Heart right ventricle (tissue), 16 donors: ENCODE measurements at regions not wholly inside any gene's neighbourhood (a gene's known extent, or its start where the extent isn't known, plus 50 kb on each side); places are given as distances from the start of the nearest gene placed in this dataset.
"Not testable (repeated sequence)": the region's sequence is repeated elsewhere in the genome, so short reads cannot be mapped to it uniquely, and the experiment has no call there.

Experiments
- ATAC-seq, 8 donors: fragments of 200-7000 bp; cut with Tn5 transposase; one replicate each; pipeline ENCODE4 v1.9.1; 2020; ENCODE audit warnings: mild to moderate bottlenecking in 8 of 8, moderate library complexity in 8 of 8, moderate number of reproducible peaks in 1 of 8
- DNase-seq, 2 donors: peaks; one replicate each; pipeline ENCODE4 v3.0.0-alpha.2; 2020
- H3K27ac ChIP-seq, 10 donors: fragments of 200-600 bp; sonication (generic) in 2 of 10; one replicate each; pipeline versions ENCODE4 v1.5.0 to v1.8.0; 2020 to 2022; ENCODE audit warnings: mild to moderate bottlenecking in 3 of 10
- H3K27me3 ChIP-seq, 7 donors: fragments of 200-600 bp; one replicate each; pipeline ENCODE4 v1.8.0; 2021 to 2022; ENCODE audit warnings: mild to moderate bottlenecking in 2 of 7
- H3K36me3 ChIP-seq, 9 donors: fragments of 200-600 bp; sonication (generic) in 1 of 9; one replicate each; pipeline versions ENCODE4 v1.5.0 to v1.8.0; 2020 to 2022; ENCODE audit warnings: mild to moderate bottlenecking in 2 of 9
- H3K4me1 ChIP-seq, 9 donors: fragments of 200-600 bp; sonication (generic) in 1 of 9; one replicate each; pipeline versions ENCODE4 v1.5.0 to v1.8.0; 2020 to 2022; ENCODE audit warnings: mild to moderate bottlenecking in 4 of 9
- H3K4me3 ChIP-seq, 10 donors: fragments of 200-600 bp; sonication (generic) in 2 of 10; one replicate each; pipeline versions ENCODE4 v1.5.0 to v1.8.0; 2020 to 2022; ENCODE audit warnings: mild to moderate bottlenecking in 7 of 10, moderate library complexity in 2 of 10
- H3K9me3 ChIP-seq, 11 donors: fragments of 200-600 bp in 10 of 11; sonication (generic) in 2 of 11; one replicate each; pipeline versions ENCODE4 v1.5.0 to v1.8.0; 2013 to 2022; ENCODE audit warnings: mild to moderate bottlenecking in 2 of 11, control low read depth in 1 of 11, moderate library complexity in 1 of 11
- CTCF ChIP-seq, 9 donors: fragments of 200-600 bp; sonication (generic) in 2 of 9; IDR thresholded peaks; one replicate each; pipeline versions ENCODE4 v1.5.0 to v1.8.0; 2021 to 2022; ENCODE audit warnings: antibody characterized with exemption in 9 of 9, mild to moderate bottlenecking in 5 of 9, moderate library complexity in 1 of 9
- WGBS, 2 donors: extraction: QIAGEN DNeasy Blood & Tissue Kit; methylation state at CpG; one replicate each; pipeline ENCODE4 v1.1.7; 2013; ENCODE audit warnings: inconsistent platforms in 1 of 2; 5-methylcytosine and 5-hydroxymethylcytosine counted together
- intact Hi-C, 10 donors: fragments of 100-400 bp; cut with DNase I; formaldehyde crosslinking; loops; one replicate each; pipeline versions ENCODE4 v1.11.1 to v1.14.2; 2022
- donor health status: Arrhythmogenic right ventricular cardiomyopathy.
- donor health status: ischemic (EF 13 %, LVEDD 7.1; RV severe dilation, severe dysfunction).
- donor health status: healthy with polysubstance abuse.
- donor health status: DM: no; HTN: yes; CAD: no.
- donor health status: DM: no; HTN: no; CAD: no.
- donor health status: ischemic (EF 25% LVEDD 6.9; RV normal size, moderate dysfunction).
- donor health status: ischemic (EF 25% LVEDD 5.7; RV mildly dilated, moderate dysfunction).
- donor health status: healthy.
- donor health status: DM: yes; HTN: yes; CAD: no.
- donor health status: Ischemic cardiomyopathy.
- donor health status: ischemic (EF 35%, LVEDD 5.7; RV mildly dilated, moderate dysfunction).
- donor health status: nonischemic (EF 11% LVEDD 7.7; RV severe dilation, severe dysfunction).
- donor health status: DM: yes; HTN: yes; CAD: no.
- donor health status: PGD.
- donor health status: ischemic (EF 29% LVEDD 5.4; RV normal size, mild dysfunction).
- donor health status: nonischemic (EF 23%, LVEDD 6.1; RV moderate dilation, normal function).

DNA sequence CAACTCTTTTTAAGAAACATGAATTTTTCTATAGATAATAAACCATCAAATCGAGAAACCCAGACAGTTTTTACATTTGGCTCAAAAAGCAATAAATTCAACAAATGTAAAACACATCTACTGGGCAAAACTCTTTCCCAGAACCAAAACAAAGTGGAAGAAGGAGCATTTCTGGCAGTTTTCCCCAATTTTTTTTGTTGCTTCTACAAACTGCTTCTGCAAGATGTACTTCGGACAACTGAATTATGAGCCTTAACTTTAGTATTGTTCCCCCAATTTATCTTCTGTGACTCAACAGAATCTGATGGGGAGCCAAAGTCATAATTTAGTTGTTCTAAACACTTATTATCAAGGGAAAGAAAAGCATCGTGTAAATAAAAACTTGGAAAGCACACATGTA is 1047.2 kb downstream of the CDH11 start:
- H3K27ac ChIP-seq, result no peak overlapping the region
- no peaks in the 10 kb centered on the region for H3K27me3 ChIP-seq
- no peak overlapping the region for H3K4me3 ChIP-seq
- DNase-seq (no peak), ATAC-seq (no peak)
- no peaks in the 10 kb centered on the region for H3K36me3 ChIP-seq
- 59 to 69% methylated on average over 3 of the region's 3 CpGs for WGBS, 2 donors
- H3K9me3 ChIP-seq, result no peaks in the 10 kb centered on the region
- intact Hi-C loops, result no loop called here
- no peak for TF ChIP-seq CTCF (IDR thresholded peaks at IDR 0.05)
- no peaks in the 10 kb centered on the region for H3K4me1 ChIP-seq

GRCh38 chr16:64072131-64072730 is 1049.6 kb downstream of the CDH11 start:
- H3K27ac ChIP-seq, ATAC-seq, intact Hi-C loops, H3K4me1 ChIP-seq, H3K9me3 ChIP-seq, H3K4me3 ChIP-seq, H3K27me3 ChIP-seq, H3K36me3 ChIP-seq, DNase-seq: not testable (repeated sequence)
- 95 to 98% methylated on average over 32 to 34 of the region's 34 CpGs for WGBS, 2 donors

DNA sequence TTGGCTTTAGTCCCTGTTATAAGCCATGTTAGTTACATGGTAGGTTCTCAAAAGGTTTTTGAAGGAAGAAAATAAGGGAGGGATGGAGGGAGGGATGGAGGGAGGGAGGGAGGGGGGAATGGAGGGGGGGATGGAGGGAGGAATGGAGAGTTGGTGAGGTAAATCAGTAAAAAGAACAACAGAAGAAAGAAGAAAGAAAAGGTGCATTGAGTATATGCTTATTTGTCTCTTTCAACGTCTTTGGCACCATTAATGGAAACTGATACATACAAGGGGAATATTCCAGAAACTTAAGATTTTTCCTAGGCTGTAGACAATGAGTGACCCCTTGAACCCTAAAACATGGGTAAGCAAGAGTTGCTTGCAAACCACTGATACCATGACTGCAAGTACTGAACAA is 1056.3 kb downstream of the CDH11 start:
- Histone ChIP-seq H3K27ac (no peak overlapping the region), H3K9me3 (peaks cover 0 to 3% (median 0%) of the 10 kb centered on the region in 11 donors), H3K4me1 (no peaks in the 10 kb centered on the region), H3K36me3 (no peaks in the 10 kb centered on the region), H3K27me3 (no peaks in the 10 kb centered on the region), H3K4me3 (no peak overlapping the region)
- no peak for DNase-seq
- intact Hi-C loops, result no loop called here
- no peak for TF ChIP-seq CTCF (IDR thresholded peaks at IDR 0.05)
- ATAC-seq, result no peak
- WGBS, 2 donors, result 80 to 91% methylated on average over 1 of the region's 1 CpG

- no peaks in the 10 kb centered on the region for H3K9me3 ChIP-seq
- no peak overlapping the region for H3K27ac ChIP-seq
- no peak overlapping the region for H3K4me3 ChIP-seq
- TF ChIP-seq CTCF (IDR thresholded peaks at IDR 0.05), result no peak
- H3K4me1 ChIP-seq, result no peaks in the 10 kb centered on the region
- no peak for ATAC-seq
- DNase-seq, result no peak
- 93 to 97% methylated on average over 1 of the region's 1 CpG for WGBS, 2 donors
- intact Hi-C loops, result no loop called here
- no peaks in the 10 kb centered on the region for H3K27me3 ChIP-seq
- H3K36me3 ChIP-seq, result no peaks in the 10 kb centered on the region
These were observed 1060.2 kb downstream of the CDH11 start for GRCh38 chr16:64061621-64062020.

GRCh38 chr16:64060631-64061030 is 1061.2 kb downstream of the CDH11 start:
- no peaks in the 10 kb centered on the region for H3K27me3 ChIP-seq
- TF ChIP-seq CTCF (IDR thresholded peaks at IDR 0.05), result no peak
- ATAC-seq (no peak), DNase-seq (no peak)
- H3K4me3 ChIP-seq, result no peak overlapping the region
- H3K9me3 ChIP-seq, result no peaks in the 10 kb centered on the region
- H3K4me1 ChIP-seq, result no peaks in the 10 kb centered on the region
- H3K36me3 ChIP-seq, result no peaks in the 10 kb centered on the region
- H3K27ac ChIP-seq, result no peak overlapping the region
- intact Hi-C loops, result no loop called here
- 95 to 96% methylated on average over 3 of the region's 3 CpGs for WGBS, 2 donors
